NCI-H146 treated with DMSO at 0.1 percent for 48 hours (cell line): ENCODE measurements at regions not wholly inside any gene's neighbourhood (a gene's known extent, or its start where the extent isn't known, plus 50 kb on each side); places are given as distances from the start of the nearest gene placed in this dataset.

Source experiments
- DNase-seq: peaks from one replicate; lab custom pipeline; 2025; ENCODE audit not compliant: unreplicated experiment; lab: John Stamatoyannopoulos, UW

GRCh38 chr13:105991622-105992277 is 543.7 kb downstream of the EFNB2 start:
- no peak for DNase-seq

- DNase-seq, result no peak
Measured at GRCh38 chr13:105991131-105991530, 544.3 kb downstream of the EFNB2 start.

- DNase-seq, result no peak
Measured at GRCh38 chr13:105990256-105990958, 545.1 kb downstream of the EFNB2 start.

- DNase-seq, result no peak
Measured at GRCh38 chr13:105984646-105985045, 550.8 kb downstream of the EFNB2 start.

- DNase-seq, result no peak
Measured at GRCh38 chr13:105984236-105984635, 551.2 kb downstream of the EFNB2 start.

- DNase-seq, result peak; percentile 2
Measured at GRCh38 chr13:105982219-105982930, 553.1 kb downstream of the EFNB2 start.

- peak; percentile 28 for DNase-seq
Measured at GRCh38 chr13:105979131-105980011, 556.1 kb downstream of the EFNB2 start.

GRCh38 chr13:105974380-105974779 is 561.1 kb downstream of the EFNB2 start:
- DNase-seq, result no peak

- DNase-seq, result no peak
Measured at GRCh38 chr13:105972811-105973590, 562.5 kb downstream of the EFNB2 start.

- DNase-seq, result no peak
Measured at GRCh38 chr13:105972306-105972721, 563.1 kb downstream of the EFNB2 start.

- no peak for DNase-seq
Measured at GRCh38 chr13:105971738-105972137, 563.7 kb downstream of the EFNB2 start.

GRCh38 chr13:105971312-105971711 is 564.1 kb downstream of the EFNB2 start:
- no peak for DNase-seq

- no peak for DNase-seq
Measured at GRCh38 chr13:105969761-105970160, 565.7 kb downstream of the EFNB2 start.

- DNase-seq, result no peak
Measured at GRCh38 chr13:105965910-105966309, 569.6 kb downstream of the EFNB2 start.

GRCh38 chr13:105962080-105962479 is 573.4 kb downstream of the EFNB2 start:
- no peak for DNase-seq

GRCh38 chr13:105961438-105961837 is 574.0 kb downstream of the EFNB2 start:
- no peak for DNase-seq

- DNase-seq, result no peak
Measured at GRCh38 chr13:105960326-105960725, 575.1 kb downstream of the EFNB2 start.

- no peak for DNase-seq
Measured at GRCh38 chr13:105959876-105960275, 575.6 kb downstream of the EFNB2 start.

- no peak for DNase-seq
Measured at GRCh38 chr13:105957769-105958438, 577.6 kb downstream of the EFNB2 start.

- no peak for DNase-seq
Measured at GRCh38 chr13:105956921-105957320, 578.5 kb downstream of the EFNB2 start.
